GM06990 (cell line): ENCODE measurements at regions not wholly inside any gene's neighbourhood (a gene's known extent, or its start where the extent isn't known, plus 50 kb on each side); places are given as distances from the start of the nearest gene placed in this dataset.

ENCODE experiments used
- DNase-seq: peaks from one replicate; pipeline ENCODE4 v3.0.0-alpha.2; 2011; ENCODE audit not compliant: insufficient read length; ENCODE audit errors: extremely low read depth
- H3K27me3 ChIP-seq: replicated peaks from 2 replicates; pipeline ENCODE4 v1.6.0; 2011; ENCODE audit warnings: low read length; ENCODE audit not compliant: control insufficient read depth, insufficient read depth
- H3K36me3 ChIP-seq: 2 replicates; pipeline ENCODE4 v1.5.1; 2011; ENCODE audit warnings: low read length; ENCODE audit not compliant: control insufficient read depth, insufficient read depth
- H3K4me3 ChIP-seq: replicated peaks from 2 replicates; pipeline ENCODE4 v1.5.1; 2011; ENCODE audit warnings: low read depth, mild to moderate bottlenecking, control low read depth, low read length
- TF ChIP-seq, protein P1 (sequence below): IDR thresholded peaks from 2 replicates; pipeline ENCODE4 v1.5.1; 2011; ENCODE audit warnings: low read length, control low read depth, mild to moderate bottlenecking, inconsistent platforms; ENCODE audit not compliant: insufficient read depth, poor library complexity, severe bottlenecking

DNA sequence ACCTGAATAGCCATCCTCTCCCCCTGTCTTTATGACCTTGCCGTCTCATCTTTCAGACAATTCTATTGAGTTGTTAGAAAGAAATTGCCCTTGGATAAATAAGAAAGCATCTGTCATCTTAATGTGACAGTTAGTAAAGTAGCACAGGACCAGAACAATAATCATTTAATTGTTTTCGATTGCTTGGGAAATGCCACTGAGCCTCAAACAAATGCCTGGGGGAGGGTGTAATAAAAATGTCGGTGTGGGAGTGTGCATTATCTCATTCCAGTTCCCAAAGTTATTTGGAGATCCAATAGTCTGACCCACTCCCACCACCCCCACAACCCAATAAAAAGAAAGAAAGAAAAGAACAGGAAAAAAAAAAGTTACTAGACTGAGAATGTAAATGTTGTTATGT, 509.3 kb upstream of the LRRC7 start:
- no peak for DNase-seq
- H3K36me3 ChIP-seq = no peaks in the 10 kb centered on the region
- H3K27me3 ChIP-seq = no peaks in the 10 kb centered on the region
- H3K4me3 ChIP-seq = no peak overlapping the region
- TF ChIP-seq, protein P1, sequence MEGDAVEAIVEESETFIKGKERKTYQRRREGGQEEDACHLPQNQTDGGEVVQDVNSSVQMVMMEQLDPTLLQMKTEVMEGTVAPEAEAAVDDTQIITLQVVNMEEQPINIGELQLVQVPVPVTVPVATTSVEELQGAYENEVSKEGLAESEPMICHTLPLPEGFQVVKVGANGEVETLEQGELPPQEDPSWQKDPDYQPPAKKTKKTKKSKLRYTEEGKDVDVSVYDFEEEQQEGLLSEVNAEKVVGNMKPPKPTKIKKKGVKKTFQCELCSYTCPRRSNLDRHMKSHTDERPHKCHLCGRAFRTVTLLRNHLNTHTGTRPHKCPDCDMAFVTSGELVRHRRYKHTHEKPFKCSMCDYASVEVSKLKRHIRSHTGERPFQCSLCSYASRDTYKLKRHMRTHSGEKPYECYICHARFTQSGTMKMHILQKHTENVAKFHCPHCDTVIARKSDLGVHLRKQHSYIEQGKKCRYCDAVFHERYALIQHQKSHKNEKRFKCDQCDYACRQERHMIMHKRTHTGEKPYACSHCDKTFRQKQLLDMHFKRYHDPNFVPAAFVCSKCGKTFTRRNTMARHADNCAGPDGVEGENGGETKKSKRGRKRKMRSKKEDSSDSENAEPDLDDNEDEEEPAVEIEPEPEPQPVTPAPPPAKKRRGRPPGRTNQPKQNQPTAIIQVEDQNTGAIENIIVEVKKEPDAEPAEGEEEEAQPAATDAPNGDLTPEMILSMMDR = no peak

- no peak for DNase-seq
- Histone ChIP-seq H3K4me3 (no peak overlapping the region), H3K36me3 (no peaks in the 10 kb centered on the region), H3K27me3 (no peaks in the 10 kb centered on the region)
- TF ChIP-seq, protein P1 = no peak
These were observed 496.9 kb upstream of the LRRC7 start for GRCh38 chr1:69070660-69071373.

DNA sequence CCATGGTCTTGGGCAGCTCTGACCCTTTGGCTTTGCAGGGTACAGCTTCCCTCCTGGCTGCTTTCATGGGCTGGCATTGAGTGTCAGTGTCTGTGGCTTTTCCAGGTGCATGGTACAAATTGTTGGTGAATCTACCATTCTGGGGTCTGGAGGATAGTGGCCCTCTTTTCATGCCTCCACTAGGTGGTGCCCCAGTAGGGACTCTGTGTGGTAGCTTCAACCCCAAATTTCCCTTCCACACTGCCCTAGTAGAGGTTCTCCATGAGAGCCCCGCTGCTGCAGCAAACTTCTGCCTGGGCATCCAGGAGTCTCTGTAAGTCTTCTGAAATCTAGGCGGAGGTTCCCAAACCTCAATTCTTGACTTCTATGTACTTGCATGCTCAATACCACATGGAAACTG, 494.5 kb upstream of the LRRC7 start:
- H3K4me3 ChIP-seq = no peak overlapping the region
- H3K36me3 ChIP-seq = no peaks in the 10 kb centered on the region
- H3K27me3 ChIP-seq = no peaks in the 10 kb centered on the region
- TF ChIP-seq, protein P1 = no peak
- DNase-seq = no peak

DNA sequence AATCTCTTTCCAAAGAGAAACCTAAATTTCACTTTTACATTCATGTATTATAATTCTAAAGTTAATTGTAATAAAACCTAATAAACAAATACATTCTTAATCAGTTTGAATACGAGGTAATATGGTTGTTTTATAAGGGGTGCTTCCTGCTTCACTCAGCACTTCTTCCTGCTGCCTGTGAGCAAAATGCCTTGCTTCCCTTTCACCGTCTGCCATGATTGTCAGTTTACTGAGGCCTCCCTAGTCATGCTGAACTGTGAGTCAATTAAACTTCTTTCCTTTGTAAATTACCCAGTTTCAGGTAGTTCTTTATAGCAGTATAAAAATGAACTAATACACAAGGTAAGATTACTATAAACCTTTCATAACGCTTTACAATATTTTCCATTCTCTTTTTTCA, 491.1 kb upstream of the LRRC7 start:
- TF ChIP-seq, protein P1 = no peak
- Histone ChIP-seq H3K27me3 (no peaks in the 10 kb centered on the region), H3K36me3 (no peaks in the 10 kb centered on the region), H3K4me3 (no peak overlapping the region)
- no peak for DNase-seq

DNA sequence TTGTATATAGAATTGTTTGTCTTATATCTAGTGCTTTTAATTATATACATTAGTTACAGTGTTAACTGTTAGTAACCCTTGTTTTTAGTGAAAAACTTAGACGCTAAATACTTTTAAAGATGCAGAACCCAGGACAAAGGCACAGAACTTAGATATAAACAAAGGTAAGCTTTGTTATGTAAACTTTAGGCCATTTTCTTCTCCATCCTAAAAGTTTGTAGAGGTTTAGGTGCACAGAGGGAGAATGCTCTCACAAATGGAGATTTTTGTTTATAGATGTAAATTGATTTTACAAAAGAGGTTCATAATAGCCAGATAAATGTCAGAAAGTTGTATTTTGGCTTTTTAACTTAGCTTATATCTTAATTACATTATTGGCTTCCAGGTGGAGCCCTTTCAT, 490.5 kb upstream of the LRRC7 start:
- H3K27me3 ChIP-seq = no peaks in the 10 kb centered on the region
- no peaks in the 10 kb centered on the region for H3K36me3 ChIP-seq
- TF ChIP-seq, protein P1 = no peak
- H3K4me3 ChIP-seq = no peak overlapping the region
- DNase-seq = no peak

GRCh38 chr1:69077633-69078032, 490.1 kb upstream of the LRRC7 start:
- H3K4me3 ChIP-seq = no peak overlapping the region

More at GRCh38 chr1:69077633-69078032, 490.1 kb upstream of the LRRC7 start:
- no peak for DNase-seq
- TF ChIP-seq, protein P1 = no peak
- Histone ChIP-seq H3K36me3 (no peaks in the 10 kb centered on the region), H3K27me3 (no peaks in the 10 kb centered on the region)
